ENCODE measurements at regions not wholly inside any gene's neighbourhood (a gene's known extent, or its start where the extent isn't known, plus 50 kb on each side); places are given as distances from the start of the nearest gene placed in this dataset.

DNA sequence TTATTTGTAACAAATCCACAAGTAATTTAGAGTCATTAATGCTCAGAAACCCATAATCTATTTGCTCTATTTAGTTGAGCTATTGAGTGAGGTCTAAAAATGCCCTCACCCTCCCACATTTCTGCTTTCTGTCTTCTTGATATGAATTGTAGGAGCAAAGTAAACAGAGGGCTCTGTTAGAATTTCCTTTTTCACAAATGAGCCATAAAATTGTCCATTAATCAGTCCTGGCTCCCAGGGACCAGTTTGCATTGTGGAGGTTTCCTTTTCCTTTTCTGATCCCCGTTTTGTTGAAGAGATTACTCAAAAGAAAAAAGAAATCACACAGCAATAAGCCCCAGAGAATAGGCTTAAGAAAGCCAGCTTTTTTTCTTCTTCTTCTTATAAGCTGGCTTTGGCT, 476.7 kb downstream of the EPHA4 start:
- no peak for DNase-seq (ENCODE audit: low read depth in 1 of 2, low spot score in 1 of 2)
- H3K36me3 ChIP-seq = no peaks in the 10 kb centered on the region
- H3K4me3 ChIP-seq = no peak overlapping the region
- H3K27me3 ChIP-seq = no peaks in the 10 kb centered on the region
- H3K9me3 ChIP-seq (ENCODE audit: low read depth) = no peaks in the 10 kb centered on the region
- H3K4me1 ChIP-seq (ENCODE audit: low read depth) = no peaks in the 10 kb centered on the region
- no peak overlapping the region for H3K27ac ChIP-seq
- TF ChIP-seq, protein P1, sequence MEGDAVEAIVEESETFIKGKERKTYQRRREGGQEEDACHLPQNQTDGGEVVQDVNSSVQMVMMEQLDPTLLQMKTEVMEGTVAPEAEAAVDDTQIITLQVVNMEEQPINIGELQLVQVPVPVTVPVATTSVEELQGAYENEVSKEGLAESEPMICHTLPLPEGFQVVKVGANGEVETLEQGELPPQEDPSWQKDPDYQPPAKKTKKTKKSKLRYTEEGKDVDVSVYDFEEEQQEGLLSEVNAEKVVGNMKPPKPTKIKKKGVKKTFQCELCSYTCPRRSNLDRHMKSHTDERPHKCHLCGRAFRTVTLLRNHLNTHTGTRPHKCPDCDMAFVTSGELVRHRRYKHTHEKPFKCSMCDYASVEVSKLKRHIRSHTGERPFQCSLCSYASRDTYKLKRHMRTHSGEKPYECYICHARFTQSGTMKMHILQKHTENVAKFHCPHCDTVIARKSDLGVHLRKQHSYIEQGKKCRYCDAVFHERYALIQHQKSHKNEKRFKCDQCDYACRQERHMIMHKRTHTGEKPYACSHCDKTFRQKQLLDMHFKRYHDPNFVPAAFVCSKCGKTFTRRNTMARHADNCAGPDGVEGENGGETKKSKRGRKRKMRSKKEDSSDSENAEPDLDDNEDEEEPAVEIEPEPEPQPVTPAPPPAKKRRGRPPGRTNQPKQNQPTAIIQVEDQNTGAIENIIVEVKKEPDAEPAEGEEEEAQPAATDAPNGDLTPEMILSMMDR (IDR thresholded peaks at IDR 0.05; ENCODE audit: low read depth, low read length) = no peak

DNA sequence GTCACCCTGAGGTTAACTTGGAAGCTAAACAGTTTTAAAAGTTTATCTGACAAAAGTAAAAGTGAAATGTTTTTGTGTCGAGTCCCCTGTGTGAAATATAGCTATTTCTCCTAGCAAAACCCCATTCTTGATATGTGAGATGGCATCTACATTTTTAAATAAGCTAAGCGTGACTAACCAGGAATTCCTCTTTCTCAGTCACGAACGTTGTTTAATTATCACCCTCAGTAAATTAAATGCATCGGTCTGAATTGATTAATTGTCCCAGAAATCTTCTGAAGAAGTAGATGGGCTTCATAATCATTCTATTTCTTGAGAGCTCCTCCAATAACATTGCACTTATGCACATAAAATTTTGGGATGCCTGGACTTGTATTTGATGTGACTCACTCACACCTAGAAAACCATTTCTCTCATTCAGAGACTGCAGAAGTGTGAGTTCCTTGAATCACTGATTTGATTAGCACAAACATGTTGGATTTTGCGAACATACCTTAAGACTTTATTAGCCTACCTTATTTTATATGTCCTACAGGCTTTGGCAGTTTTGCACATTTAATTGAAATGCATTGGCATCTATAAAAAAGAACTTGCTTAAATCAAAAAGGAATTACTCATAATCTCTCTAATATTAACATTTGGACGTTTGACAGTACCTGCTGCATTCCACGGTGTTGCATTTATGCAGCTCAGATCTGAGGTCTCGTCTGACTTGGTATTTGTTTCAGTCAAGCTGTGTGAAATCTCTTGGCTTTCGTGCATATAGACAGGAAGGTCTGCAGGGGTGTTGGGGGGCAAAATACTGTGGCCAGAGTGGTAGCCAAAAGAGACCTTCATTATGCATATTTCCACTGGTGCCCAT, 475.2 kb downstream of the EPHA4 start:
- Histone ChIP-seq H3K9me3 (ENCODE audit: low read depth) (no peaks in the 10 kb centered on the region), H3K27ac (no peak overlapping the region), H3K4me3 (no peak overlapping the region), H3K27me3 (no peaks in the 10 kb centered on the region), H3K4me1 (ENCODE audit: low read depth) (no peaks in the 10 kb centered on the region), H3K36me3 (no peaks in the 10 kb centered on the region)
- TF ChIP-seq, protein P1 (IDR thresholded peaks at IDR 0.05; ENCODE audit: low read depth, low read length) = no peak
- DNase-seq (ENCODE audit: low read depth in 1 of 2, low spot score in 1 of 2) = no peak

DNA sequence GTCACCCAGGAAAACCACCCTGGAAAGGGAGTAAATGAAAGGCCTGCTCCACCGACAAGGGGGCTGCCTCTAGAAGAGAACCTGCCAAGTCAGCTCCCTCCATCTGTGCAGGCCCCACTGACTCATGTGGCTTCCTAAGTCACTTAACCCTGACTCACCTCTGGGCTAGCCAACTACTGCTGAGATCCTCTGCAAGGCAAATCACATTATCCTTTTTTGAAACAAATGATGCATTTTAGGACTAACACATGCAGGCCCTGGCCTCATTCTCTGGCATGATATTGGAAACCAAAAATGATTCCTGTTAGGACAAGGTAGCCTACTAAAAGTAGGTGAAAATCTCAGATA, 474.6 kb downstream of the EPHA4 start:
- Histone ChIP-seq H3K4me3 (no peak overlapping the region), H3K9me3 (ENCODE audit: low read depth) (no peaks in the 10 kb centered on the region), H3K27me3 (no peaks in the 10 kb centered on the region), H3K36me3 (no peaks in the 10 kb centered on the region), H3K27ac (no peak overlapping the region), H3K4me1 (ENCODE audit: low read depth) (no peaks in the 10 kb centered on the region)
- no peak for DNase-seq (ENCODE audit: low read depth in 1 of 2, low spot score in 1 of 2)
- TF ChIP-seq, protein P1 (IDR thresholded peaks at IDR 0.05; ENCODE audit: low read depth, low read length) = no peak

DNA sequence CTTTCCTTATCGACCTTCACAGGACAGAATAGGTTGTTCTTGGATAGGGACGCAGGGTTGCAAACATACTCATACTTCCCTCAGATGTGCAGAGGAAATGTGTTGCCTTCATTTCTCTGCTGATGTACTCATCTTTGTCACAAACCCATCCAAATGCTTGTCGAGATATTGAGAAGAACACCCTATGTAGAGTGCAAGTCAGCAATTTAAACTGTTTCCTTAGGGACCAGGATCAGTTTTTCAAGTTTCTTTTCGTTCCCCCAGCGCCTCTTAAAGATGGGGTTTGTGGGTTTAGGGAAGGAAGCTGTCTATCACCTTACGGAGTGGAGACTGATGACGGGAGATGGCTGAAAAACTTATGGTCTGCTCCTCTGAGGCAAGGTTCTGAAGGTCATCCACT, 474.2 kb downstream of the EPHA4 start:
- TF ChIP-seq, protein P1 (IDR thresholded peaks at IDR 0.05; ENCODE audit: low read depth, low read length) = no peak
- Histone ChIP-seq H3K4me1 (ENCODE audit: low read depth) (no peaks in the 10 kb centered on the region), H3K27ac (no peak overlapping the region), H3K9me3 (ENCODE audit: low read depth) (no peaks in the 10 kb centered on the region), H3K27me3 (no peaks in the 10 kb centered on the region), H3K4me3 (no peak overlapping the region), H3K36me3 (no peaks in the 10 kb centered on the region)
- DNase-seq (ENCODE audit: low read depth in 1 of 2, low spot score in 1 of 2) = no peak

DNA sequence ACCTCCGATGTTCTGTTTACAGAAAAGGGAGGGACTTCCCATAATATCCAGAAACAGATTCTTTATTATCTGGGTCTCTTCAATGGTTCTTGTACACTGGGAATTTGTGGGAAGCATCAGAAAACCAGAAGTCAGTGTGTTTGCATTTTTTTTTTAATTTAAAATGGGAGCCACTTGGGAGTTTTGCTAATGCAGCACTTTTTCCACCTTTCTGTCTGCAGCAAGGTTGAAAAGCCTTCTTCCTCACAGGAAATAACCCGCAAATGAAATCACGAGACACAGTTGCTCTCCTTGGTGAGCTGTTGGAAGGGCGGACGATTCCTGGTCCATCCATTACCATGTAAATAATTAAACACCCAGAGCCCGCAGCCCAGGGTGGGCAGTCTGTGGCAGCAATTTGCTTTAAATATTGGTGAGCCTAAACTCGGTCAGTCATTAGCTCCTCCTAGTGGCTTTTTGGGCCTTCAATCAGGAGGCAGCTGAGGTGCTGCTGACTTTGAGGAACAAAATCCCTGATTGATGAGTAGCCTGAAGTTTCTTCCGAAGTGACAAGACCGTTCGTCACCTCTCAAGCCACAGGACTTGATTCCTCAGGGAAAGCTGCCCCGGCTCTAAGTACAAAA, 471.5 kb downstream of the EPHA4 start:
- peak in 1 of 2 donors; percentile 38 for DNase-seq (ENCODE audit: low read depth in 1 of 2, low spot score in 1 of 2)
- H3K27ac ChIP-seq = no peak overlapping the region
- no peaks in the 10 kb centered on the region for H3K36me3 ChIP-seq
- peaks cover 16% of the 10 kb centered on the region for H3K4me1 ChIP-seq (ENCODE audit: low read depth)
- H3K9me3 ChIP-seq (ENCODE audit: low read depth) = no peaks in the 10 kb centered on the region
- no peaks in the 10 kb centered on the region for H3K27me3 ChIP-seq
- H3K4me3 ChIP-seq = no peak overlapping the region
- TF ChIP-seq, protein P1 (IDR thresholded peaks at IDR 0.05; ENCODE audit: low read depth, low read length) = no peak

Data from cardiac muscle cell (in vitro differentiated cells and primary cell).